Skeletal muscle cell (primary cell): ENCODE measurements at regions not wholly inside any gene's neighbourhood (a gene's known extent, or its start where the extent isn't known, plus 50 kb on each side); places are given as distances from the start of the nearest gene placed in this dataset.

Experiments used
- DNase-seq: peaks from one replicate; pipeline ENCODE4 v3.0.0-alpha.2; 2010; ENCODE audit warnings: low read depth
- H3K4me3 ChIP-seq: 2 replicates; pipeline ENCODE4 v1.5.1; 2011; ENCODE audit warnings: low read depth, mild to moderate bottlenecking, control low read depth, low read length, moderate library complexity

DNA sequence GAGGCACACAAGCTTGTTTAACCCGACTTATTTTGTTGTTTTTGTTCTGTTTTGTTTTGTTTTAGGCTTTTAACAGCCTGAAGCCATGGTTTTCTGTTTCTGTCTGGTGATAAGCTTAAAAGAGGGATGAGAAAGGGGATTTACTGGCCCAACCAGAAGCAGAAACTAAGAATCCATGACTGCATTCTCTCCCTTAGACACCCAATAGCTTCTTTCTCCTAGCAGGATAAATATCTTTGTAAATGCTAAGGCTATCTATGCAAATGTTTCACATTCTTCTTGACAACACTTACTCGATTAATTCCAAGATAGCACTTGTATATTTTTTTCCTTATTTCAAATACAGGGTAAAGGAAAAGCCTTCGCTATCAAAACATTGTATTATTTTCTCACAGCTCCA, 53.7 kb upstream of the SMAD1 start:
- DNase-seq = no peak
- no peak overlapping the region for H3K4me3 ChIP-seq

DNA sequence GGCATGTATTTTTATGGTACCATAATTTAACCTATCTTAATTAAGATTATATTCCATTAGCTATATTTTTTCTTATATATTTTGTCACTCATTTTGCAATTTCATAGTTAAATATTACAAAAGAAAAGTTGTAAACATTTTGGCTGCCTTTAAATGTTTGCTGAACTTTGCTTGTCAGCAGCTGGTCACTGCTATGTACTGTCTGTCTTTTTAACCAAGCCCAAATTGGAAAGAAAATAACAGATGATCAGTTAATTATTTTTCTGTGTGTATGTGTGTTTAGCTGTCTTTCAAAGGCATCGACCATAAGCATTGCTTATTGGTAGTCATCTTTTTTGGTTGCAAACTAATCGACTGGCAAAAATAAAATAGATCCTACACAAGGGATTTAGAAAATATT, 54.4 kb upstream of the SMAD1 start:
- H3K4me3 ChIP-seq = no peak overlapping the region
- no peak for DNase-seq

DNA sequence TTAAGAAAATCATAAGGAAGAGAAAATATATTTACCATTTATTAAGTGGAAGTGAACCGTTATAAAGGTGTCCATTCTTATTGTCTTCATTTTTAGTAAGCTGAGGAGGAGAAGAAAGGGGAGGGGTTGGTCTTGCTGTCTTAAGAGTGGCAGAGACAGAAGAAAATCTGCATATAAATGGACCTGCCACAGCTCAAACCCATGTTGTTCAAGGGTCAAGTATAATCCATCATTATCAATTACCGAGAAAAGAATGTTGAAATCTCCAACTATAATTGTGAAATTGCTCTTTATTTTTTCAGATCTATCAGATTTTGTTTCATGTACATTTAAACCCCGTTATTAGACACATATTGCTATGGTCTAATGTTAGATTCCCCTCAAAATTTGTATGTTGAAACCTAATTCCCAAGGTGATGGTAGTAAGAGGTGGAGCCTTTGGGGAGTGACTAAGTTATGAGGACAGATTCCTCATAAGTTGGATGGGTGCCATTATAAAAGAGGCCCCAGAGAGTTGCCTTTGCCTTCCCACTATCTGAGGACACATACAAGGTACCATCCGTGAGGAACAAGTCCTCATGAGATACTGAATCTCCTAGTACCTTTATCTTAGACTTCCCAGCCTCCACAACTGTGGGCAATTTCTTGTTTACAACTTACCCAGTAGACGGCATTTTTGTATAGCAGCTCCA, 58.5 kb upstream of the SMAD1 start:
- no peak overlapping the region for H3K4me3 ChIP-seq
- no peak for DNase-seq

DNA sequence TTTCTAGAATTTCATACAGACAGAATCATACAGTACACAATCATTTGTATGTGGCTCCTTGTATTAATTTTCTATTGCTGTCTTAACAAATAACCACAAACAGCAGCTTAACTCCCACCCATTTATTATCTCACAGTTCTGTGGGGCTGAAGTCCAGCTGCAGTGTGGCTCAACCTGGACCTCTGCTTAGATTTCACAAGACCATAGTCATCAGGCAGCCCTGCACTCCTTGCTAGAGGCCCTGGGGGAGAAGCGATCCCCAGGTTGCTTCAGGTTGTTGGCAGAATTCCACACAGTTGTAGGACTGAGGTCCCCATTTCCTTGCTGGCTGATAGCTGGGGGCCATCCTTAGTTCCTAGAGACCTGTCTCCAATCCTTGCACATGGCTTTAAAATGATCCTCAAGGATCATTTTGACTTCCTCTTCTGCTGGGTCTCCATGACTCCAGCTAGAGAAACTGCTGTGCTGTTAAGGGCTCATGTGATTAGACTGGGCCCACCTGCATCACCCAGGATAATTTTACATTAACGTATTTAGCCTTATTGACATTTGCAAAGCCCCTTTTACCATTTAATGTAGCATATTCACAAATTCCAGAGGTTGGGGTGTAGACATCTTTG, 60.9 kb upstream of the SMAD1 start:
- H3K4me3 ChIP-seq = no peak overlapping the region
- no peak for DNase-seq

DNA sequence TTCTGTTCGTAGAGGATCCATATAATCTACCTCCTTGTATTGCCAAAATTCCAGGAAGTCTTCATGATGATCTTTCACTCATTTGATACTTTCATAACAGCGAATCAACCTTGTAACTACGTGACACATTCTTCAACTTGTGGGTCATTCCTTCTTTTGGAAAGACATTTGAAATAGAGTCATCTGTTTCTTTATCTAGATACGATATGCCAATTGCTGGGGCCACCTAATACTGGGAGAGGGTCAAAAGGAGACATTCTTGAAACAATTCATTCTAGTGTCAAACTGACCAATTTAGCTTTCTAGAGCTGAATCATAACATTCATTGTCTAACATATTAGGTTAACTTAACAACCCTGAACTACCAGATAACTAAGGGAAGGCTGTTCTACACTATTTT, 62.9 kb upstream of the SMAD1 start:
- DNase-seq = no peak
- H3K4me3 ChIP-seq = no peak overlapping the region

DNA sequence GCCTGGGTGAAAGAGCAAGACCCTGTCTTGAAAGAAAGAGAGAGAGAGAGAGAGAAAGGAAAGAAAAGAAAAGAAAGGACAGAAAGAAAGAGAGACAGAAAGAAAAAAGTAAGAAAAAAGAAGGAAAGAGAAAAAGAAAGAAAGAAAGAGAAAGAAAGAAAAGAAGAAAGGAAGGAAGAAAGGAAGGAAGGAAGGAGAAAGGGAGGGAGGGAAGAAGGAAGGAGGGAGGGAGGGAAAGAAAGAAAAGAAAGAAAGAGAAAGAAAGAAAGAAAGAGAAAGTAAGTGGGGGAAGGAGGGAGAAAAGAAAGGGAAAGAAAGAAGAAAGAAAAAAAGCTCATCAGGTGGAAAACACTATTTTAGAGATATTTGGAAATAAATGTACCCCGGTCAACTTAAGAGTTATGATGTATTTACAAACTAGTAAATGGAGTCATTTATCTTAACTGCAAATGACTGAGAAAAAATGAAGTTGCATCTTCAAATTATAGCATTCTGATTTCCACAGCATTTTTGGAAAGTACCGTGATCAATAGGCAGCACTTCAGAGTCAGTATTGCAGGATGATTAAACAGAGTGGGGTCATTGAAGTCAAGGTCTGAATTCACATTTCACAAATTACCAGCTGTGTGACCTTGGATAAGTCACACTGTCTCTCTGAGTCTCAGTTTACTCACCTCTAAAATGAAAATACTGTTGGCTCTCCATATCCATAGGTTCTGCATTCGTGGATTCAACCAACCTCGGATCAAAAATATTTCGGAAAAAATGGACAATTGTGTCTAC, 64.1 kb upstream of the SMAD1 start:
- no peak for DNase-seq
- no peak overlapping the region for H3K4me3 ChIP-seq

DNA sequence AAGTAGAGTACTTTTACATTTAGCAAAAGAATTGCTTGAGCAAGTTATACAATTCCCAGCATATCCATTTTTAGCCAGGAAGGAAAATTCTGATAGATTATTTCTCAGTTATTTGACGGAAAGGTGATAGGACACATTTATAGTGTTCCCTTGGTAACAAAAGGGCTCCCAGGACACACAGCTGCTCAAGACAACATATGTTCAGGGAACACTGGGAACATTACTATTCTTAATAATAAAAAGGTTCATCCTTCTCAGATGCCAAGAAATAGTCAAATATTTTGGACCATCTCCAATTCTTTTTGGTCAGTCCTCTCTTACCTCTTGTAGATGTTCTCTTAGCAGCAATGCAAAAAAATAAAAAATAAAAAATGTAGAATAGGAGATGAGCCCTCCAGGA, 66.8 kb upstream of the SMAD1 start:
- no peak for DNase-seq
- no peak overlapping the region for H3K4me3 ChIP-seq

DNA sequence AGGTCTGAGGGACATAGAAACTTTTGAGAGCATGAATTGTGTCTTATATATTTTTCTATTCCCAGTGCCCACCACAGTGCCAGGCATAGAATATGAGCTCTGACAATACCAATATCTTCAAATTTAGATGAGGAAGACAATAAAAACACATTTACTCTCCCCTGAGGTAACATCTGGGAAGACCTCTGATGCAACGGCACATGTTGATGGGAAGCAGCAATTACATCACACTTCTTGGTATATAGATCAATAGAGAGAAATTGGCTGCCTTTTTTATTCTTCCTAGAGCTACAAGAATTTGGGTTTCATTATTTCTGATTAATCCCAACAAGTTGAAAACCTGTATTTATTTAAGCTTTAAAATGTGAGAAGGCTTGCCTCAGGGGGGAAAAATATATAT, 67.4 kb upstream of the SMAD1 start:
- DNase-seq = no peak
- H3K4me3 ChIP-seq = no peak overlapping the region

DNA sequence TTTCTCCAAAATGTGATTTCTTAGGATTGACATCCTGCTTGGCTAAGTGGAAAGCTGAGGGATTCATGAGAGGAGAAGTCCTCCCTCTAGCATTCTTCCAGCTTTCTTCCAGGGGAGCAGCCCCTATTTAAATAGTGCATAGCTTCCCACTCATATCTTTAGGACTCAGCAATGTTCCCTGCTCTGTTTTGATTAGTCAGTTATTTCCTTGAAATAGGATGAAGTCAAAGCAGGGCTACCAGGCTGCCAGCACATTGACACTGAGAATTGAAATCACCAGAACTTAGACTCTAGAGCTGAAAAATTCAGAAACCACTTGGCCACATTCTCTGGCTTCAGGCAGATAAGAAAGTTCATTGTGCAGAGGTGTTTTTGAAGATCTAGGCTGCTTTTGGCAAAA, 74.7 kb upstream of the SMAD1 start:
- no peak overlapping the region for H3K4me3 ChIP-seq
- no peak for DNase-seq

DNA sequence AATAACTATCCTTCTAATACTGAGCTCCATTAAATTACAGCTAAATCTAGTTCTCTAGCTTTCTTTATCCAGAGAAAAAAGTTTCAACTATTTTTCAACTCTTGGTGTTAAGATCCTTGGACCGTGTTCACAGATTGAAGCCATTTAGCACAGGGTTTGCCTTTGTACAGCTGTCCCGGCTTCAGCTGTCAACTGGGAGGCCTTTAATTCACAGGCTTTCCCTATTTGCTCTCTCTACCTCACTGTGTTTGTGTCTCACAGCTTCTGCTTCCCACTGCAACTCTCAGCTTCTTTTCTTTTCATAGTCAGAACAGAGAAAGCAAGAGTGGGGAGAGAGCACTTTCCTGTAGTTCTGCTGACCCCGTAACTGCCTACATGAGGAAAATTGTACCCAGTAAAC, 76.9 kb upstream of the SMAD1 start:
- no peak overlapping the region for H3K4me3 ChIP-seq
- no peak for DNase-seq

DNA sequence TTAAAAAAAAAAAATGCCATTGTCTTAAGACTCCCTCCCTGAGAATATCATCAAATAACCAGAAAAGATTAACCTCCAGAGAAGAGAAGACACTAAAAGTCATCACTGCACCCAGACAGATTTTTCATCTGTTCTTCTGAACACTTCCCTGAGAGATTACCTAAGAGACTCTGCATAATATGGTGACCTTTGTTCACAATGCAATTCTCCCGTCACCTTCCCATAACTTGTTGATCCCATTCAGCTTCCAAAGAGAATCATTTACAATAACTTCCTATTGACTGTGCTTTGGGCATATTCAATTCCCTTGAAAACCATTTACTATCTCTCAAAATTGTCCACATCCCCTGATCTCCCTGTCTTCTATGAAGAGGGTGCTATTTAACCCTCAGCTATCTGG, 85.1 kb upstream of the SMAD1 start:
- DNase-seq = no peak
- H3K4me3 ChIP-seq = no peak overlapping the region

DNA sequence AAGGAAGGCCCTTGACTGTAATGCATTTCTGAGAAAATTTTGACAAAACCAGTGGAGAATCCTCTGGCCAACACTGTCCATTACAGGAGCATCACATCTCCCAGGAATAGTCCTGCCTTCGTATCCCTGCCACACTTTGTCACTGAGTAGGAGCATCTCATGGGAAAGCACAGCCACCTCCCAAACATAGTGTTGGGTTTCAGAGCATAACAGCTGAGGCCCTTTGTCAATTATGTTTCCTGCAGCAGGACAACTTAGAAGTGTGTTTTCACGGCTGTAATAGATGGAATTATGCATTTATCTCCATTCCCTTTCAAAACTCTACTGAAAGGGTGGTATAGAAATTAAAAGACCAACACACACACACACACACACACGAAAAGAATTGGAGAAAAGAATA, 91.1 kb upstream of the SMAD1 start:
- H3K4me3 ChIP-seq = no peak overlapping the region
- DNase-seq = no peak

DNA sequence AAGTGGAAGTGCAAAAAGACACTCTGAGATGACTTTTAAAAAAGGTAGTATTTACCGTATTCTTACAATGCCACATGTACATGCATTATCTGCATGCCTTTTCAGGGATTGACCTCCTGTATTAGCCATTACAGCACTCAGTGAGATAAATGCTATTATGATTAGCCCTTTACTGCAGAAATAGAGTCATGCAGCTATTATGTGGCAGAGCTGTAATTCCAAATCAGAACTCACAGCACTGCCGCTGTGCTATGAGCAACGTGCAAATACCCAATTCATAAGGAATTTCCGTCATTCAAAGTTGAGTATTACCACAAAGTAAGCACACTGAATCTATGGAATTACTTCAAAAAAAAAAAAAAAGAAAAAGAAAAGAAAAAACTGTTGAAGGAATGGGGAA, 92.1 kb upstream of the SMAD1 start:
- no peak for DNase-seq

DNA sequence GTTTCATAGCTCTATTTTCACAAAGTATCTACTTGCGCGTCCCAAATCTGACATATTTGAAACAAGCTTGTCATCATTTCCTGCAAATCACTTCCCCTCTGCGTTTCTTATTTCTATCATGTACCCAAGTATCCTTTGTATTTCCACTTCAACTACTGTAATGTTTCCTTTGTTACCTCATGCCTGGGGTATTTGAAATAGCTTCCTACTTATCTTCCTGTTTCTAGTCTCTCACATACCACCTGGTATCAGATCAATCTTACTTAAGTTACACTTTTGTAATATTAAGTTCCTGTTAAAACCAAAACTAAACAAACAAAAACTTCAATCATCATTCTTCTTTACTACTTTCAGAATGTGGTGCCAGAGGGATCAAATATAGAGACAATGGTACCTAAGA, 93.6 kb upstream of the SMAD1 start:
- no peak for DNase-seq
- no peak overlapping the region for H3K4me3 ChIP-seq

More for the DNA sequence above, 92.1 kb upstream of the SMAD1 start:
- H3K4me3 ChIP-seq = no peak overlapping the region

DNA sequence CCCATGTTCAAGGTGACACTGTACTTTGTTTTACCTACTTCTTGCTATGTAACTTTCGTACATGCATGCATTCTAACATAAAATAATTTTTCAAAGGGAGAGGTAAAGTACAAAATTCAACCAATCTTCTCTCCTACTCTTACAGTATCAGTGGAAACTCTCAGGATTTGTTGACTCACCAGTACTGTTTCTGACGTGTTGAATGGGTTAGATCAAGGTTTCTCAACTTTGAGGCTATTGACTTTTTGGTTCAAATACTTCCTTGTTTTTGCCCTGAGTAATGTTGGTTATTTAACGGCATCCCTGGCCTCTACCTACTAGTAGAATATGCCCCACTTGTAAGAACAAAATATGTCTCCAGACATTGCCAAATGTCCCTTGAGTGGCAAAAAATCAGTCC, 94.6 kb upstream of the SMAD1 start:
- DNase-seq = no peak
- no peak overlapping the region for H3K4me3 ChIP-seq

DNA sequence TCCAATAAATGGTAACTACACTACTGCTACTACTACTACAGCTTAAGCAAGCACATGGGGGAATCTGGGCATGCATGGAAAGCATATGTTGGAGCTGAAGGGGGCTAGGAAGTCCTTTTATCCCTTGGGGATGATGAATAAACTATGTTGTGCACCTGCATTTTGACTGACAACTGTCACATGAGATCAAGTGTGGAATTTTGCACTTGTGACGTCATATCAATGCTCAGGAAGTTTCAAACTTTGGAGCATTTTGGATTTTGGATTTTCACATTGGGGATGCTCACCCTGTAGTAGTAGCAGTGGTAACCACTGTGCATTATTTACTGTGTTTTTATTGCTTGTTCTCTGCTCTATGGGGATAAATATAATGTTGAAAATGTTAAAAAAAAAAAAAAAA, 100.5 kb upstream of the SMAD1 start:
- H3K4me3 ChIP-seq = no peak overlapping the region
- no peak for DNase-seq

DNA sequence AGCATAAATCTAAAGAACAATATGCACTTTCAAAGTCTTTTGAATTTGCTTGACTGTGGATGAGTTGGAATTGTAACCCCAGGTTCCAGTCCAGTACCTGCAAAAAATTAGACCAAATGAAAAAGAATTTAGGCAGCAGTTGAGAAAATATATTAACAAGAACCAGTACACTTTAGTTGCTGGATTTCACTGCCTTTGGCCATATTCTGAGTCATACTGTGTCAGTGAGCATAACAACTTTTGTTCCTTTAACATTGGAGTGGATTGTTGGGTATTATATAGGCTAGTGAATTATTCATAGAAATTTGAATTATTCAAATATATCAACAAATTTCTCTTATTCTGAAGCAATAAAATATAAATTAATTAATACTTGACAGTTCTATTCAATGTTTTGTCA, 101.5 kb upstream of the SMAD1 start:
- H3K4me3 ChIP-seq = no peak overlapping the region
- DNase-seq = no peak

DNA sequence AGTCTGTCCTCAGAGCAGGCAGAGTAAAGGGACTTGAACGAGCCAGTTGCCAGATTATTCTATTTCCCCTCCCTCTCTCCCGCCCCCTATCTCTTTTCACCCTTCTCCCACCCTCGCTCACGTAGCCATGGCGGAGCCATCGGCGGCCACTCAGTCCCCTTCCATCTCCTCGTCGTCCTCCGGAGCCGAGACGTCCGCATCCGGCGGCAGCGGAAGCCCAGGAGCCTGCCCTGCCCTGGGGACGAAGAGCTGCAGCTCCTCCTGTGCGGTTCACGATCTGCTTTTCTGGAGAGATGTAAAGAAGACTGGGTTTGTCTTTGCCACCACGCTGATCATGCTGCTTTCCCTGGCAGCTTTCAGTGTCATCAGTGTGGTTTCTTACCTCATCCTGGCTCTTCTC, 106.2 kb upstream of the SMAD1 start:
- no peak overlapping the region for H3K4me3 ChIP-seq
- DNase-seq = no peak

DNA sequence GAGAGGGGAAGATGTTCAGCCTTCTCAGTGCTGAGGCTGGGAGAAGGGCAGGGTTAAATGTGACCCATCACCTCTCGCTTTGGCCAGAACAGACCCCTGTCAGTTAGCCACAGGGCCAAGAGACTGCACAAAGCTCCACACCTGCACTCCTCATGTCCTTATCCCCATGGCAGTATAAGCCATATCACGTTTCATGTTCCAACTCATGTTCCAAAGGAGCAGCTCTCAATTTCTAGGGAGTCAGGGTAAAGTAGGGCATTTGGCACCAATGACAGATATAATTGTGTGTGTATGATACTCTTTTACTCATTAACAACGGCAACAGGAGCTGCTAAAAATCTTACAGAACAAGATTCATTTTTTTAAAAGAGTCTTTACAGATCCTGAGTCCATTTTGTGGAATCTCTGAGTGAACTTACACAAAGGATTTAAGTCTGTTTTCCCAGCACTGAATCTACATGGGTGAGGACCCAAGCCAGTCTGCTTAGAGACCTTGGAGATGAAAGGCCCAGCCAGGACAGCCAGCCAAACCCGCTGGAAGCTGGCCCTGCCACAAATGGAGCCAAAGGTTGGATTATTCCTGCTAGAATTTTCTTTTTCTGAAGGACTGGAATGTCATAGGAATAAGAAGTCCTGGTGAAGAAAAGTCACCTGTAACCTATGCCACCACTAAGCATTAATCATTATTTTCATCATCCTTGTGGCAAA, 129.1 kb upstream of the SMAD1 start:
- no peak overlapping the region for H3K4me3 ChIP-seq
- no peak for DNase-seq

DNA sequence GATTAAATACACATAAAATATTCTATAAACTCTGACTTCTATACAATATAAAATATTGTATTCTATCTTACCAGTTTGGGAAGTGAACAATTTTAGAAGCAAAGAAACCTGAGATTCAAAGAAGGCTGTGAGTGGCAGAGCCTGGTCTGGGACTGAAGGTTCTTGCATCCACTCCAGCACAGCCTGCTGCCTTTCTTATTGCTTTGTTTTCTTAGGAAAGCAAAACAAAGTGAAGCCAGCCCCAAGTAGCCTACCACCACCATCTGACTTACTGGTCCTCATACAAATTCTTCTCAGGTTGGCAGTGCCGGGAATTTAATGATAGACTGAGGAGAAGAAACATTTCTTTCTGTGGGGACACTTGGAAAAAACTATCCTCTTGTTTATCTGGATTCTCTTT, 129.7 kb upstream of the SMAD1 start:
- no peak overlapping the region for H3K4me3 ChIP-seq
- no peak for DNase-seq
